K562 (cell line): ENCODE measurements at regions not wholly inside any gene's neighbourhood (a gene's known extent, or its start where the extent isn't known, plus 50 kb on each side); places are given as distances from the start of the nearest gene placed in this dataset.

Experiments used
- TF ChIP-seq, protein P1 (sequence below): fragments of 200-600 bp; sonication (generic); IDR thresholded peaks from one replicate; pipeline ENCODE4 v1.6.1; 2012; ENCODE audit warnings: mild to moderate bottlenecking, low read depth, low read length, inconsistent platforms

DNA sequence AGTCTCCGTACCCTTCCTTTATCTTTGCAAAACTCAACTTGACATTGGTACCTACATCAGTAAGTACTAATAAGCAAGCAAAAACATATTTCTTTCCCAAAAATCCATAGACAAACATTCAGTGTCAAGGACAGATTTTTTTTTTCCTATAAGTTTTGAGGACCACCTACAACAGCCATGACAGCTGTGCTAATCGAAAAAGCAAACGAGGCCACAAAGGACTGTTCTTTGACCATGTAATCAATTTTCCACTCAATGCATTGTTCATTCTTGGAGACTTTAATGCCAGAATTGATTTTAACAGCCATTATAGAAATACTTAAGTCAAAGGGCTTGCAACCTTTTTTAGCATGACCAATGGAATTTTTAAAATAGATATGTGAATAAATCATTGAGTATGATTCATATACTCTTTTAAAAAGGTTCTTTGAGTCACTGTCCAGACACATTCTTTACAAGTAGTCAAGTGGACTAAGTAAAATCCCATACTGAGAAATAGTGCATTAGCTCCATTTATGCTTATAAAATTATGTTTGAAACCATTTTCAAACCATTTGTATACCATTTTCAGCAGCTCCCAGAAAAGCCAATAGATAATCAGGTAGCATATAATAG lies 323.9 kb downstream of the MZT1 start (continued):
- TF ChIP-seq, protein P1, sequence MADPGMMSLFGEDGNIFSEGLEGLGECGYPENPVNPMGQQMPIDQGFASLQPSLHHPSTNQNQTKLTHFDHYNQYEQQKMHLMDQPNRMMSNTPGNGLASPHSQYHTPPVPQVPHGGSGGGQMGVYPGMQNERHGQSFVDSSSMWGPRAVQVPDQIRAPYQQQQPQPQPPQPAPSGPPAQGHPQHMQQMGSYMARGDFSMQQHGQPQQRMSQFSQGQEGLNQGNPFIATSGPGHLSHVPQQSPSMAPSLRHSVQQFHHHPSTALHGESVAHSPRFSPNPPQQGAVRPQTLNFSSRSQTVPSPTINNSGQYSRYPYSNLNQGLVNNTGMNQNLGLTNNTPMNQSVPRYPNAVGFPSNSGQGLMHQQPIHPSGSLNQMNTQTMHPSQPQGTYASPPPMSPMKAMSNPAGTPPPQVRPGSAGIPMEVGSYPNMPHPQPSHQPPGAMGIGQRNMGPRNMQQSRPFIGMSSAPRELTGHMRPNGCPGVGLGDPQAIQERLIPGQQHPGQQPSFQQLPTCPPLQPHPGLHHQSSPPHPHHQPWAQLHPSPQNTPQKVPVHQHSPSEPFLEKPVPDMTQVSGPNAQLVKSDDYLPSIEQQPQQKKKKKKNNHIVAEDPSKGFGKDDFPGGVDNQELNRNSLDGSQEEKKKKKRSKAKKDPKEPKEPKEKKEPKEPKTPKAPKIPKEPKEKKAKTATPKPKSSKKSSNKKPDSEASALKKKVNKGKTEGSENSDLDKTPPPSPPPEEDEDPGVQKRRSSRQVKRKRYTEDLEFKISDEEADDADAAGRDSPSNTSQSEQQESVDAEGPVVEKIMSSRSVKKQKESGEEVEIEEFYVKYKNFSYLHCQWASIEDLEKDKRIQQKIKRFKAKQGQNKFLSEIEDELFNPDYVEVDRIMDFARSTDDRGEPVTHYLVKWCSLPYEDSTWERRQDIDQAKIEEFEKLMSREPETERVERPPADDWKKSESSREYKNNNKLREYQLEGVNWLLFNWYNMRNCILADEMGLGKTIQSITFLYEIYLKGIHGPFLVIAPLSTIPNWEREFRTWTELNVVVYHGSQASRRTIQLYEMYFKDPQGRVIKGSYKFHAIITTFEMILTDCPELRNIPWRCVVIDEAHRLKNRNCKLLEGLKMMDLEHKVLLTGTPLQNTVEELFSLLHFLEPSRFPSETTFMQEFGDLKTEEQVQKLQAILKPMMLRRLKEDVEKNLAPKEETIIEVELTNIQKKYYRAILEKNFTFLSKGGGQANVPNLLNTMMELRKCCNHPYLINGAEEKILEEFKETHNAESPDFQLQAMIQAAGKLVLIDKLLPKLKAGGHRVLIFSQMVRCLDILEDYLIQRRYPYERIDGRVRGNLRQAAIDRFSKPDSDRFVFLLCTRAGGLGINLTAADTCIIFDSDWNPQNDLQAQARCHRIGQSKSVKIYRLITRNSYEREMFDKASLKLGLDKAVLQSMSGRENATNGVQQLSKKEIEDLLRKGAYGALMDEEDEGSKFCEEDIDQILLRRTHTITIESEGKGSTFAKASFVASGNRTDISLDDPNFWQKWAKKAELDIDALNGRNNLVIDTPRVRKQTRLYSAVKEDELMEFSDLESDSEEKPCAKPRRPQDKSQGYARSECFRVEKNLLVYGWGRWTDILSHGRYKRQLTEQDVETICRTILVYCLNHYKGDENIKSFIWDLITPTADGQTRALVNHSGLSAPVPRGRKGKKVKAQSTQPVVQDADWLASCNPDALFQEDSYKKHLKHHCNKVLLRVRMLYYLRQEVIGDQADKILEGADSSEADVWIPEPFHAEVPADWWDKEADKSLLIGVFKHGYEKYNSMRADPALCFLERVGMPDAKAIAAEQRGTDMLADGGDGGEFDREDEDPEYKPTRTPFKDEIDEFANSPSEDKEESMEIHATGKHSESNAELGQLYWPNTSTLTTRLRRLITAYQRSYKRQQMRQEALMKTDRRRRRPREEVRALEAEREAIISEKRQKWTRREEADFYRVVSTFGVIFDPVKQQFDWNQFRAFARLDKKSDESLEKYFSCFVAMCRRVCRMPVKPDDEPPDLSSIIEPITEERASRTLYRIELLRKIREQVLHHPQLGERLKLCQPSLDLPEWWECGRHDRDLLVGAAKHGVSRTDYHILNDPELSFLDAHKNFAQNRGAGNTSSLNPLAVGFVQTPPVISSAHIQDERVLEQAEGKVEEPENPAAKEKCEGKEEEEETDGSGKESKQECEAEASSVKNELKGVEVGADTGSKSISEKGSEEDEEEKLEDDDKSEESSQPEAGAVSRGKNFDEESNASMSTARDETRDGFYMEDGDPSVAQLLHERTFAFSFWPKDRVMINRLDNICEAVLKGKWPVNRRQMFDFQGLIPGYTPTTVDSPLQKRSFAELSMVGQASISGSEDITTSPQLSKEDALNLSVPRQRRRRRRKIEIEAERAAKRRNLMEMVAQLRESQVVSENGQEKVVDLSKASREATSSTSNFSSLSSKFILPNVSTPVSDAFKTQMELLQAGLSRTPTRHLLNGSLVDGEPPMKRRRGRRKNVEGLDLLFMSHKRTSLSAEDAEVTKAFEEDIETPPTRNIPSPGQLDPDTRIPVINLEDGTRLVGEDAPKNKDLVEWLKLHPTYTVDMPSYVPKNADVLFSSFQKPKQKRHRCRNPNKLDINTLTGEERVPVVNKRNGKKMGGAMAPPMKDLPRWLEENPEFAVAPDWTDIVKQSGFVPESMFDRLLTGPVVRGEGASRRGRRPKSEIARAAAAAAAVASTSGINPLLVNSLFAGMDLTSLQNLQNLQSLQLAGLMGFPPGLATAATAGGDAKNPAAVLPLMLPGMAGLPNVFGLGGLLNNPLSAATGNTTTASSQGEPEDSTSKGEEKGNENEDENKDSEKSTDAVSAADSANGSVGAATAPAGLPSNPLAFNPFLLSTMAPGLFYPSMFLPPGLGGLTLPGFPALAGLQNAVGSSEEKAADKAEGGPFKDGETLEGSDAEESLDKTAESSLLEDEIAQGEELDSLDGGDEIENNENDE: no peak
- TF ChIP-seq, all 486 proteins: peak for 0
